OCI-LY1 (cell line): ENCODE measurements at regions not wholly inside any gene's neighbourhood (a gene's known extent, or its start where the extent isn't known, plus 50 kb on each side); places are given as distances from the start of the nearest gene placed in this dataset.
A peak's percentile ranks its signal among the peaks of the same experiment; 100 is the strongest.

Source experiments
- H2AFZ ChIP-seq: fragments of 200-600 bp; sonication (generic), shearing (Covaris generic); 2 replicates; pipeline ENCODE4 v1.6.0; 2014; ENCODE audit warnings: antibody characterized with exemption, mild to moderate bottlenecking, low read length
- H3F3A ChIP-seq: fragments of 200-600 bp; sonication (generic), shearing (Covaris generic); 2 replicates; pipeline ENCODE4 v1.6.0; 2014; ENCODE audit warnings: mild to moderate bottlenecking, antibody characterized with exemption, low read length, moderate library complexity; ENCODE audit not compliant: insufficient read depth
- H3K27ac ChIP-seq: fragments of 200-600 bp; sonication (generic); 2 replicates; pipeline ENCODE4 v1.5.1; 2014; ENCODE audit warnings: low read length, mixed run types, mild to moderate bottlenecking, low read depth; ENCODE audit not compliant: poor library complexity, severe bottlenecking
- H3K27me3 ChIP-seq: fragments of 200-600 bp; sonication (generic); 2 replicates; pipeline ENCODE4 v1.6.0; 2014; ENCODE audit warnings: antibody characterized with exemption, mild to moderate bottlenecking, low read length, moderate library complexity; ENCODE audit not compliant: insufficient read depth
- H3K36me3 ChIP-seq: fragments of 200-600 bp; sonication (generic); 2 replicates; pipeline ENCODE4 v1.6.1; 2014; ENCODE audit warnings: mild to moderate bottlenecking, antibody characterized with exemption, low read length, moderate library complexity, mixed read lengths; ENCODE audit not compliant: insufficient read depth
- H3K4me1 ChIP-seq: fragments of 200-600 bp; sonication (generic); 2 replicates; pipeline ENCODE4 v1.5.1; 2014; ENCODE audit warnings: mild to moderate bottlenecking, low read length, moderate library complexity; ENCODE audit not compliant: insufficient read depth, severe bottlenecking
- H3K4me2 ChIP-seq: fragments of 200-600 bp; sonication (generic), shearing (Covaris generic); 2 replicates; pipeline ENCODE4 v1.6.1; 2014; ENCODE audit warnings: low read length
- H3K4me3 ChIP-seq: fragments of 200-600 bp; sonication (generic); 2 replicates; pipeline ENCODE4 v1.5.1; 2014; ENCODE audit warnings: low read length, low read depth, mild to moderate bottlenecking, mixed read lengths; ENCODE audit not compliant: poor library complexity, severe bottlenecking
- H3K79me2 ChIP-seq: fragments of 200-600 bp; shearing (Covaris generic); 2 replicates; pipeline ENCODE4 v1.6.1; 2016; ENCODE audit warnings: mixed run types, low read length, mixed read lengths; ENCODE audit not compliant: insufficient read depth
- H3K9ac ChIP-seq: fragments of 200-600 bp; sonication (generic), shearing (Covaris generic); 2 replicates; pipeline ENCODE4 v1.6.1; 2014; ENCODE audit warnings: mild to moderate bottlenecking, low read length, mixed read lengths
- H3K9me2 ChIP-seq: fragments of 200-600 bp; sonication (generic), shearing (Covaris generic); 2 replicates; pipeline ENCODE4 v1.6.1; 2014; ENCODE audit warnings: low read depth, mild to moderate bottlenecking, low read length, mixed read lengths
- H3K9me3 ChIP-seq: fragments of 200-600 bp; shearing (Covaris generic); 2 replicates; pipeline ENCODE4 v1.6.1; 2014; ENCODE audit warnings: low read length, mixed read lengths
- H4K20me1 ChIP-seq: fragments of 200-600 bp; sonication (generic), shearing (Covaris generic); 2 replicates; pipeline ENCODE4 v1.6.0; 2016; ENCODE audit warnings: mild to moderate bottlenecking, low read length; ENCODE audit not compliant: insufficient read depth
- CTCF ChIP-seq: fragments of 200-600 bp; sonication (generic), shearing (Covaris generic); IDR thresholded peaks from 2 replicates; pipeline ENCODE4 v1.5.1; 2017; ENCODE audit warnings: mild to moderate bottlenecking, antibody characterized with exemption, low read length, moderate library complexity, mixed read lengths
- EZH2 ChIP-seq: fragments of 200-600 bp; sonication (generic), shearing (Covaris generic); IDR thresholded peaks from 2 replicates; pipeline ENCODE4 v1.8.0; 2017; ENCODE audit warnings: borderline replicate concordance, mixed run types, mild to moderate bottlenecking, antibody characterized with exemption, low read length, moderate library complexity, mixed read lengths

DNA sequence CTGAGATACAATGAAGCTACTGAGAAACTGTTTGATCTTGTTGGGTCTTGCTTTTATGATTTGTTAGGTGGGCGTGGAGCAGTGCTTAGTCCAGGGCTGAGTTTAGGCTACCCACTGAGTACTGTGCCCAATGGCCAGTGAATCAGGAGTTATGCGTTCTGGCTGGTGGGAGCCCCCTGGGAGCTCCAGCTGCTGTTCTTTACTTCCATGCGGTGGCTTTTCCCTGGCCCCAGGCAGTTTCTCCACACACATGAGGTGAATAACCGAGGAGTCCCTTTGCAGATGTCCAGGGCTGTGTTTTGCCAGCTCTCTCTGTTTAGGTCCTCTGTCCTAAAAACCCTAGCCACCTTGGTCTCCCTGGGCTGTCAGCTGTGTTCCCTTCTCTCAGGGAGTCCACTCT lies 106.5 kb downstream of the KLF13 start:
- Histone ChIP-seq H3K9me3 (no peaks in the 10 kb centered on the region), H3K9ac (no peak overlapping the region), H2AFZ (no peak overlapping the region), H3K27ac (no peak overlapping the region), H3K4me2 (no peak overlapping the region), H4K20me1 (no peaks in the 10 kb centered on the region), H3K4me1 (peaks cover 40% of the 10 kb centered on the region), H3K4me3 (no peak overlapping the region), H3F3A (no peaks in the 10 kb centered on the region), H3K27me3 (no peaks in the 10 kb centered on the region), H3K79me2 (no peaks in the 10 kb centered on the region), H3K36me3 (no peaks in the 10 kb centered on the region), H3K9me2 (no peaks in the 10 kb centered on the region)
- no peak for TF ChIP-seq EZH2
- TF ChIP-seq CTCF = no peak

DNA sequence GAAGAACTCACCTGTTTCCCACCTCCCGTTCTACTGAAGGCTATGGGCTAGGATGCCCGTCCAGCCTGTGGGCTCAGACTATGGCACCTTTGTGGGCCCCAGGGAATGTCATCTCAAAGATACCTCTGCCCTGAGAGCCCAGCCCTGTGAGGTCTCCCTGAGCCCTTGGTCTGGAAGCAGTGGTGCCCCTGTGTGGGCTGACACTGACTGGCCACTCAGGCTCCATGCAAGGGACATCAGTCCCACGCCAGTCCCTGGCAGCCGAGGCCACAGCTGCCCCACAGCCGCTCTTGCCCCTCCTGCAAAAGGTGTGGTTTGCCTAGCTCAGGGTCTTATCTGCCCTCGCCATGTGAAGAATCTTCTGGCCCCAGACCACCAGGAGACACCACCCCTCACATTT lies 106.9 kb downstream of the KLF13 start:
- Histone ChIP-seq H3K27me3 (no peaks in the 10 kb centered on the region), H2AFZ (no peak overlapping the region), H4K20me1 (no peaks in the 10 kb centered on the region), H3K9me3 (no peaks in the 10 kb centered on the region), H3K27ac (no peak overlapping the region), H3K4me2 (no peak overlapping the region), H3K4me3 (no peak overlapping the region), H3K9ac (no peak overlapping the region), H3K9me2 (no peaks in the 10 kb centered on the region), H3K4me1 (peaks cover 44% of the 10 kb centered on the region), H3F3A (no peaks in the 10 kb centered on the region), H3K36me3 (no peaks in the 10 kb centered on the region), H3K79me2 (no peaks in the 10 kb centered on the region)
- TF ChIP-seq EZH2 = no peak
- TF ChIP-seq CTCF = no peak

DNA sequence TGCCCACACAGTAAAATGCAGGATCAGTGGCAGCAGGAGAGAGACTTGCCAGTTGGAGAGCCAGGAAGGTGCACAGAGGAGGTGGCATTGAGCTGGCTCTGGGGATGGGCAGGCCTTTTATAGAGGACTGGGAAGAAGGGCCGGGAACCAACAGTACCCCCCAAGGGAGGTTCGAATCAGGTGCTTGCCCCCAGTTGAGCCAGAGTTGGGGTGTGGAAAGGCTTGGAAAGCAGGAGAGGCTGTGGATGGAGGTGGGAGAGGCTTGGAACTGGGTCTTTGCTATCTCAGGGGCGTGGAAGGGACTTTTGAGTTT lies 107.6 kb downstream of the KLF13 start:
- H3K9me2 ChIP-seq = no peaks in the 10 kb centered on the region
- no peak overlapping the region for H2AFZ ChIP-seq
- no peak overlapping the region for H3K4me2 ChIP-seq
- peak overlapping the region; percentile 55; the same call in 1 of the 2 replicates for H3K9ac ChIP-seq
- no peaks in the 10 kb centered on the region for H4K20me1 ChIP-seq
- no peaks in the 10 kb centered on the region for H3K9me3 ChIP-seq
- H3K27ac ChIP-seq = peak overlapping the region; percentile 78
- 0 out of 2 replicates have a peak, but pooled peaks cover 5% of the 10 kb centered on the region for H3F3A ChIP-seq
- no peak overlapping the region for H3K4me3 ChIP-seq
- TF ChIP-seq EZH2 (no peak), CTCF (no peak)
- no peaks in the 10 kb centered on the region for H3K36me3 ChIP-seq
- H3K27me3 ChIP-seq = no peaks in the 10 kb centered on the region
- peaks cover 50% of the 10 kb centered on the region for H3K4me1 ChIP-seq
- H3K79me2 ChIP-seq = no peaks in the 10 kb centered on the region
